GM10266 (cell line): ENCODE measurements at regions not wholly inside any gene's neighbourhood (a gene's known extent, or its start where the extent isn't known, plus 50 kb on each side); places are given as distances from the start of the nearest gene placed in this dataset.
"Not testable (repeated sequence)": the region's sequence is repeated elsewhere in the genome, so short reads cannot be mapped to it uniquely, and the experiment has no call there.

ENCODE experiments used
- DNase-seq: peaks from one replicate; pipeline ENCODE4 v3.0.0; 2012; ENCODE audit errors: extremely low spot score
- TF ChIP-seq, protein P1 (sequence below): IDR thresholded peaks from 2 replicates; pipeline ENCODE4 v1.5.1; 2012; ENCODE audit warnings: mild to moderate bottlenecking, low read depth; ENCODE audit not compliant: control insufficient read depth, insufficient read depth; ENCODE audit errors: missing control alignments

DNA sequence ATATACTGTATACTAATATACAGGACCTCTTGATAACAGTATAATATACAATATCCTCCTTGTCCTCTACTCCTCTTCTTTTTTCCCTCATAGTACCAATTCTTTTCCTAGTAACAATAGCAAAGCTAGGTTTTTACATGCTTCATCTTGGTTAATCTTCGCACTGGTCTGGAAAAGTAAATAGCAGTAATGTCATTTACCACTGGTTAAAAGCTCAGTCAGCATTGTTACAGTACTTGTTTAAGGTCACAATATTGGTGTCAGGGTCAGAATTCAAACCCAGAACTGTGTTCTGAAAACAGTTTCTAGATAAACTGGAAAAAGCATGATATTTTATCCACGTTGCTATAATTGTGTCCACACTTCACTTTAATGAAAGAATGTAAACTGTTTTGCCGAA, 692.4 kb upstream of the CDH6 start:
- TF ChIP-seq, protein P1, sequence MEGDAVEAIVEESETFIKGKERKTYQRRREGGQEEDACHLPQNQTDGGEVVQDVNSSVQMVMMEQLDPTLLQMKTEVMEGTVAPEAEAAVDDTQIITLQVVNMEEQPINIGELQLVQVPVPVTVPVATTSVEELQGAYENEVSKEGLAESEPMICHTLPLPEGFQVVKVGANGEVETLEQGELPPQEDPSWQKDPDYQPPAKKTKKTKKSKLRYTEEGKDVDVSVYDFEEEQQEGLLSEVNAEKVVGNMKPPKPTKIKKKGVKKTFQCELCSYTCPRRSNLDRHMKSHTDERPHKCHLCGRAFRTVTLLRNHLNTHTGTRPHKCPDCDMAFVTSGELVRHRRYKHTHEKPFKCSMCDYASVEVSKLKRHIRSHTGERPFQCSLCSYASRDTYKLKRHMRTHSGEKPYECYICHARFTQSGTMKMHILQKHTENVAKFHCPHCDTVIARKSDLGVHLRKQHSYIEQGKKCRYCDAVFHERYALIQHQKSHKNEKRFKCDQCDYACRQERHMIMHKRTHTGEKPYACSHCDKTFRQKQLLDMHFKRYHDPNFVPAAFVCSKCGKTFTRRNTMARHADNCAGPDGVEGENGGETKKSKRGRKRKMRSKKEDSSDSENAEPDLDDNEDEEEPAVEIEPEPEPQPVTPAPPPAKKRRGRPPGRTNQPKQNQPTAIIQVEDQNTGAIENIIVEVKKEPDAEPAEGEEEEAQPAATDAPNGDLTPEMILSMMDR: no peak
- DNase-seq: no peak

DNA sequence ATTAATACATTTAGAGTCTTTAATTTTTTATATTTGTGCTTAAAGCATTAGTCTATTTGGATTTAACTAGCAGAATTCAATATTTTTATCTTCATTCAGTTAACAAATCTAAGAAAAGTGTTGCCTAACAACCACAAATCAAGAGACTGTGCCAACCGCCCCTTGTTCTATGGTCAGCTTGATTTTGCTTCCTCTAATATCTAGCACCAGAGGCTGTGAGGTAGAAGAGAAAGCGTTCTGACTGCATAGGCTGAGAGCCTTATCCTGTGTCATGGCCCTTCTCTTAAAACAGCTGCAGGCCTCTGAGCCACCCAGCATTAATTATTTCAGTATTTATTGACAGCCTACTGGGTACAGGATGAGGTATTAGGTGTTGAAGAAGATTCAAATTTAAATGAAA, 693.0 kb upstream of the CDH6 start:
- TF ChIP-seq, protein P1: no peak
- DNase-seq: no peak

DNA sequence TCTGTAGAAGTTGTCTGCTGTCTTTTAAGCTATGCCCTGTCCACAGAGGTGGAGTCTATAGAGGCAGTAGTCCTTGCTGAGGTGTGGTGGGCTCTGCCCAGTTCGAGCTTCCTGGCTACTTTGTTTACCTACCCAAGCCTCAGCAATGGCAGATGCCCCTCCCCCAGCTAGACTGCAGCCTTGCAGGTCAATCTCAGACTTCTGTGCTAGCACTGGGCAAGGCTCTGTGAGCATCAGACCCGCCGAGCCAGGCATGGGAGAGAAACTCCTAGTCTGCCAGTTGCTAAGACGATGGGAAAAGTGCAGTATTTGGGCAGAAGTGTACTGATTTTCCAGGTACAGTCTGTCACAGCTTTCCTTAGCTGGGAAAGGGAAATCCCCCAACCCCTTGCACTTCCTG, 694.1 kb upstream of the CDH6 start:
- TF ChIP-seq, protein P1: no peak
- no peak for DNase-seq

DNA sequence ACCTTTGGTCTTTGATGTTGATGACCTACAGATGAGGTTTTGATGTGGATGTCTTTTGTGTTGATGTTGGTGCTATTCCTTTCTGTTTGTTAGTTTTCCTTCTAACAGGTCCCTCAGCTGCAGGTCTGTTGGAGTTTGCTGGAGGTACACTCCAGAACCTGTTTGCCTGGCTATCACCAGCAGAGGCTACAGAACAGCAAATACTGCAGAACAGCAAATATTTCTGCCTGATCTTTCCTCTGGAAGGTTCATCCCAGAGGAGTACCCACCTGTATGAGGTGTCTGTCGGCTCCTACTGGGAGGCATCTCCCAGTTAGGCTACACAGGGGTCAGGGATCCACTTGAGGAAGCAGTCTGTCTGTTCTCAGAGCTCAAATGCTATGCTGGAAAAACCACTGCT, 694.5 kb upstream of the CDH6 start:
- TF ChIP-seq, protein P1: no peak
- DNase-seq: no peak

DNA sequence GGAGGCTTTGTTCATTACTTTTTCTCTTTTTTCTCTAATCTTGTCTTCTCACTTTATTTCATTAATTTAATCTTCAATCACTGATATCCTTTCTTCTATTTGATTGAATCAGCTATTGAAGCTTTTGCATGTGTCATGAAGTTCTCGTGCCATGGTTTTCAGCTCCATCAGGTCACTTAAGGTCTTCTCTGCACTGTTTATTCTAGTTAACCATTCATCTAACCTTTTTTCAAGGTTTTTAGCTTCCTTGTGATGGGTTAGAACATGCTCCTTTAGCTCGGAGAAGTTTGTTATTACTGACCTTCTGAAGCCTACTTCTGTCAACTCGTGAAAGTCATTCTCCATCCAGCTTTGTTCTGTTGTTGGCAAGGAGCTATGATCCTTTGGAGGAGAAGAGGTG, 695.0 kb upstream of the CDH6 start:
- not testable (repeated sequence) for DNase-seq

DNA sequence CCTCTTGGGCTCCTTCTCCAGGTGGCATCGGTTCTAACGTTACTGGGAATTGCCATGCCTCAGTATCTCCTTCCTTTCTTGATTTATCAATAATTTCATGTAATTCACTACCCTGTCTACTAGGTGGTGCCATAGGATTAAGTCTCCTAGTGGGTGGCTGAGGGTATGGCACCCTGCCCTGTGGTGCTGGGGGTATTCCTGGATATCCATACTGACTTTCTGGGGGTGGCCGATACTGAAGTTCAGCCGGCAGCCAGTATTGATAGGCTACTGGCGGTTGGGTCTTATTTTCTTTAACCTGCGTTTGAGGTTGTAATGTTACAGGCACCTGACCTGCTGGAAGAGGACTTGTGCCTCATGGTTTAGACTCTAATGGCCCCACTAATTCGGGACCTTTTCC, 699.4 kb upstream of the CDH6 start:
- DNase-seq: not testable (repeated sequence)

DNA sequence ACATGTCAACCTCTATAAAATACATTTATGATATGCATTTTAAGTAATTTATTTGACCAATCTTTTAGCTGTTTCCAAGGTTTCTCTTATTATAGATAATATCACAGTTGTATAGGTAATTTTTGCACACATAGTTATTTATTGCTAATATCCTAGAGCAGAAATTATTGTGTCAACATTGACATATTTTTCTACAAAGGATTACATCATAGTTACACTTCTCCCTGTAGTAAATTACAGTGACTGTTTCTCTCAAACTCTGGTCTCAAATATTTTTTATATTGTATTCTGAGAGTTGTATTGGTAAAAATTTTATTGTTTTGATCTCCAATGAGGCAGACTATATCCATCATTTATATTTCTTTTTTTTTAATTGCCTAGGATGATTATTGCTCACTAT, 714.4 kb upstream of the CDH6 start:
- TF ChIP-seq, protein P1: no peak
- DNase-seq: no peak

DNA sequence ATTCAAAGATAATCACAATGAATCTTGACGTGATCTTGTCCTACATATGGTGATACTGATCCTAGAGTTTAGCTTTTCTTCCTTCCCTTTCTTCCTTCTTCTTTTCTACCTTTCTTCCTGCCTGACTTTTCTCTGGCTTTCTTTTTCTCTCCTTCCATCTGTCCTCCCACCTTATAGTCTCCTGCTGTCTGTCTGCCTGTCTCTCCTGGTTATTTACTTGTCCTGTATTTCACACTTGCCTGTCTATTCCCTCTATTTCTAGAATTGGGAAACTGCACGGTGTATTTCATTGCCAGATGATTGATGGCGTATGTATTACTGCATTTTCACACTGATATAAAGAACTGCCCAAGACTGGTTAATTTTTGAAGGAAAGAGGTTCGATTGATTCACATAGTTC, 718.1 kb upstream of the CDH6 start:
- no peak for DNase-seq
- TF ChIP-seq, protein P1: no peak
